GM18870 (cell line): ENCODE measurements at regions not wholly inside any gene's neighbourhood (a gene's known extent, or its start where the extent isn't known, plus 50 kb on each side); places are given as distances from the start of the nearest gene placed in this dataset.

ENCODE experiments used
- ATAC-seq: cut with Tn5 transposase; IDR thresholded peaks from one replicate; pipeline ENCODE4 v1.9.1; 2021; ENCODE audit warnings: moderate library complexity; ENCODE audit not compliant: unreplicated experiment

DNA sequence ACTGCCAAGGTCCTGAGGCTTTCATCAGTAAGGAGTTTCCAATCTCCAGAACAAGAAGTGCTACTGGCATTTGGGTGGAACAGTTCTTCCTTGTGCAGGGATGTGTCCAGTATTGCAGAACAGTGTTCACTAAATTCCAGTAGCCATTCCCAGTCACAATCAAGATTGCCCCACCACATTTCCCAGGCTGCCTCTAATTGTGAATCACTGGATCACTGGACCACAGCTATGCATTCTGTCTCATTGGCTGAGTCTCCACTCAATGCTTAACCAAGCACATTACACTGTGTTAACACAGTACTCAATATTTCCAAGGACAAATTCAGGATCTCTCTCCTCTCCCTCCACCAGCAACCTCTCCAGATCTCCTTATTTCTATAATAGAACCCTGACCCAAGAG is 160.2 kb upstream of the CCDC150 start:
- no peak for ATAC-seq

DNA sequence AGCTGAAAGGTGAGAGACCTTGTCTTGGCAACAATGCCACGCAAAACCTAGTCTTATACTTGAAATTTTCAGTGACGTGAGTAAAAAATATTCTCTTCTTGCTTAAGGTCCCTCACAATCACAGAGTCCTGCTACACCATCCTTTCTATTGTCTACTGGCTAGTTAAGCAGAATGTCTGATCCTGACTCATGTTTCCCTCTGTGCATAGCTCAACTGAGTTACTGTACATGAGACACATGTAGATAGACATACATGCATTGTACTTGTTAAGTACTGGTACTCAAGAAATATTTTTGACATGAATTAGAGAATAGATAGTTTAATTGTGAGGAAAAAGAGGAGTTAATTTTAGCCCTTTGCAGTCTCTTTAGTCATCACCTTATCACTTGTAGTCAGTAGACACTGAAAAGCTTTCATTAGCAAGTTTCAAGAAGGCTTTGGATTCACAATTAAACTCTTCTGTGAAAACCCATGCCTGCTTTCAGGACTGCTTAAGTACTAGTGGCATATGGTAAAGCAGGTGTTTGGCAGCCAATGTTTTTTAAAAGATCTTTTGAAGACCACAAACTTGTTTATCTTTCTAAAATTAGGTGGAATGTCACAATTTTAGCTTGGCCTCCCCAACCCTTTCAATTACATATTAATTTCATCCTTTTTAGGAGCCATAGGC is 158.7 kb upstream of the CCDC150 start:
- no peak for ATAC-seq

DNA sequence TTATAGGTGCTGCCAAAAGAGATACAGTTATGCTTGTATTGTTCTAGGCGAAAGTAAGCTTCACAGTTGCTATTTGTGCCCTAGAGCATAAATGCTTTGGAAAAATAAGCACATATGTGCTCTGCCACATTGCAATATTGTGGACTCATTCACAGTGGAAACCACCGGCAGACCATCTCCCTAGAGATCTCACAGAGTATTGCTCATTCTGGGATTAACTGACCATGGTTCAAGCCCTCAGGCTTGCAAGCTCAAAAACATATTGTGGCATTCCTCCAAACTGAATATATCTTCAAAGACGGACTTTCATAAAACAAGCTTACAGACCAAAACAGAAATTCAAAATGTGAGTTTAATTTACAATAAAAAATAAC is 158.2 kb upstream of the CCDC150 start:
- ATAC-seq, result no peak

DNA sequence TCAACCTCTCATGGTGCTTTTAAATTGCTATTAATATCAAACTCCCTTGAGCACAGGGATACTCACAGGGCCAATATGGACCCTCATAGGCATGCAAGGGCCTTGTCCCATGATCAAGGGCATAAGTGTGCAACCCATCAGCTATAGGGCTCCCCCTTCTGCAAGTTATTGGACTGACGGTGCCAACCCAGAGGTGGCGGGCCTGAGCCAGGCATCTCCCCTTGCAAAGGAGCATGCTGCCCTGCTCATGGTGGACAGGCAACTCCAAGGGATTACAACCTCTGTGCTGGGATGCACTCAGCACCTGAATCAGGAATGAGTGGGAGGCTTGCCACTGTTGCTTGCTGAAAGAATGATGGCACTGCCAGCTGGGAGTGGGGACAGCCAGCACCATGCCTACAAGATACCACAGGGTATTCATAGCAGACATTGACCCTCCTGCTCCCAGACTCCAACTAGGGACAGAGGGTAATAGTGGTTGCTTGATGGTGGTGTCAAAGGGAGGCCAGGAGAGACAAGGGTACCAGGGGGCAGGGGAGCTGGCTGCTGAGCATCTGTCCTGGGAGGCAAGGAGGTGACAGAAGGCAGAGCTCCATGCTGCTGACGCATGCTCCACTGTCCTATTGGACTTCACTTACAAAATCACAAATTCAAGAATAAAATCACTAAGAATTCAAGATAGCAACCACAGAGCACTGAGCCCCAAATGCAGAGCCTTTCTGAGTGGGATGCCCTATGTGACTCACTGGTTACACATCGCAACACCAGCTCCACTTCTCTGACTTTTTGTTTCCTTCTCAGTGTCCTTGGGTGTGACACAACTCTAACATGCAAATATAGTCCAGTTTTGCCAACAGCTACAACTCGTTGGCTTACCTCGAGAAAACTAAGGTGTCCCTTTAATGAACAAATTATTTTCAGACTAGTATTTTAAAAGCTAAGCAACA is 157.1 kb upstream of the CCDC150 start:
- no peak for ATAC-seq

- no peak for ATAC-seq
Observed at GRCh38 chr2:196486146-196486545, 153.4 kb upstream of the CCDC150 start.

DNA sequence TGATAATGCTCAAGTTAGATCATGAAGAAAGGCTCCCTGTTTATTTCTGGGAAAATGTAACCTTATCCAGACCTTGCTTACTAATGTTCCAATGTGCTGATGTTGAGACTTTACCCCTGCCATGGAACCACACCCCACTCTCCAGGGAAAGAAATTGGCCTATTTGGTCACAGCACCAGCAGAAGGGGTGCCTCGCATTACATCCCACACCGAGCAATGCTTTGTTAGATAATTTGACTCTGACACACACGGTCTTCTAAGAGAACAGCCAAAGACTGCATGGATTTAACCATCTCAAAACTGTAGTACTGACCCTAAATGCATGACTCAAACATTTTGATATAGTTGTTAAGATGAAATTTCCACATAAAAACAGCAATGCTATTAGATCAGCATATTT is 152.1 kb upstream of the CCDC150 start:
- no peak for ATAC-seq

DNA sequence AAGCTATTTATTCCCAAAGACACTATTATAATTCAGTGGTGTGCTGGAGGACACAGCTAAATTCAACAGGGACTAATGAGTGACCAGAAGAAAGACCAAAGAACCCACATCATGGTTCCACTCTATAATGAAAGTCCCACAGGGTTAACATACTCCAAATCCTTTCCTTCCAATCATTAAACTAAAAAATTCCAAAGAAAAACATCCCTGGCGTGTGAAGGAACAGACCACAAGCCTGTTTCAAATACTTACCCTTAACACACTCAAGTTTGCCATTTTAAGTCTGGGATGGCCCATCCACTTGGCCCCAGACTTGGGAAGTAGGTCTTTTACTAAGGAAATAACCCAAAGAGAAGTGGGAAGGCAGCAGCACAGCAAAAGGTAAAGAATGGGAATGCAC is 150.1 kb upstream of the CCDC150 start:
- ATAC-seq, result no peak

DNA sequence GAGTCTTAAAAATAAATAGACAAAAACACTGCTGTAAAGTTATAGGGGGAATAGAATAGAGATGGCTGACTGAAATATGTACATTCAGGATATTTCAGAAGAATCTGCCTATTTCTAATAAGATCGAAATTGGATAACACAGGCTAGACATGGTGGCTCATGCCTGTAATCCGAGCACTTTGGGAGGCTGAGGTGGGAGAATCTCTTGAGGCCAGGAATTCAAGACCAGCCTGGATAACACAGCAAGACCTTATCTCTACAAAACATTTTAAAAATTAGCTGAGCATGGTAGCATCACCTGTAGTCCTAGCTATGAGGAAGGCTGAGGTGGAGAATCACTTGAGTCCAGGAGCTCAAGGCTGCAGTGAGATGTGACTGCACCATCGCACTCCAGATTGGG is 146.6 kb upstream of the CCDC150 start:
- ATAC-seq, result no peak

GRCh38 chr2:196498962-196499361 is 140.6 kb upstream of the CCDC150 start:
- no peak for ATAC-seq

- no peak for ATAC-seq
Observed at GRCh38 chr2:196499686-196500085, 139.8 kb upstream of the CCDC150 start.

GRCh38 chr2:196500686-196501431 is 138.7 kb upstream of the CCDC150 start:
- no peak for ATAC-seq

GRCh38 chr2:196501836-196502235 is 137.7 kb upstream of the CCDC150 start:
- no peak for ATAC-seq

DNA sequence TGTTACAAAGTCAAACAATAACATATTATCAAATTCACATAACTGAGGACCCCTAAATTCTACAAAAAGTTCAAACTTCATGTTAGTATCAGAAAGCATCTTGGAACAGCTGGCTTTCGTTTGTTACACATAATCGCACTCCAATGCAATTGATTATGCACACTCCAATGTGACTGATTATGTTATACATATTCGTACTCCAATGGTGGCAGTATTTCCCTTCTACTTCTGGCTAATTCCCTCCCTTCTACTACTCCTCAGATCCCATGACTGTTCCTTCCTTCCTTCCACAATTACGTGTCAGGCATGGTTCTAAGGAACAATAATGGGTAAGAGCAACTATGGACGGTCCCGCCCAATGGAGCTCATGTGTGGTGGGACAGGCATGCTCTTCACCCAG is 137.1 kb upstream of the CCDC150 start:
- ATAC-seq, result no peak

DNA sequence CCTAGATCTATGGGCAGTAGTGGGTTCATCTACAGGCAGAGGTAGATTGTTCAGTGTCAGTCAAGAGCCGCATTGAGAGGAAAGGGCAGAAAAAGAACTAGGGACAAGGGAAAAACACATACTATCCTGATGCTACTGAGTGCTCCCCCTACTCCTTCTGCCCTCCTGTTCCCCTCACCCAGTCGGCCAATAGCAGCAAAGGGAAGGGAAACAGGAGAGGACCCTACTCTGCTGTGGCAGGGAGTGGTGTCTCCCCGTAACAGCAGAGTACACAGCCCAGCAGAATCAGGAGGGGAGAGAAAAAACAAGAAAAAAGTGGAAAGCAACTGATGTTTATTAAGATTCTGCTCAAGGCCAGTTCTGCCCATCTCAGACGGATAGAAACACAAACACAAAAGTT is 136.1 kb upstream of the CCDC150 start:
- ATAC-seq, result no peak

- peak; percentile 45 for ATAC-seq
Observed at GRCh38 chr2:196504788-196505187, 134.7 kb upstream of the CCDC150 start.

DNA sequence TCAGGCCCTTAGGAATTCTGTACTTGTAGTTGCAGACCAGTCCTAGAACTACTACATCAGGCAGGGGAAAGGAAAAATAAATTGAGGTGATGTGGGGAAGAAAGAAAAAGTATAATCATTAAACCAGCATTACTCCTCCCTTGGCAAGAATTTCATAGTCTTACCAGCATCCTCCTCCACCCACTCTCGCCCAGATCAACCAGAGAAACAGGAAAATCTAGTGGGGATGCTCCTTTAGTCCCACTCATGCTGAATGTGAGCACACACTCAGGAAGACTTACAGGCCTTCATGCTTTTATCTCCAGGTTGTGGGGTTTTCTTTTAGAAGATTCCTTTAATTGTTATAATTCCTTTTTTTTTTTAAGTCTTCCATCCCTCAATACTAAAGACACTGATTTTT is 129.3 kb upstream of the CCDC150 start:
- no peak for ATAC-seq

- no peak for ATAC-seq
Observed at GRCh38 chr2:196511258-196512168, 128.0 kb upstream of the CCDC150 start.

DNA sequence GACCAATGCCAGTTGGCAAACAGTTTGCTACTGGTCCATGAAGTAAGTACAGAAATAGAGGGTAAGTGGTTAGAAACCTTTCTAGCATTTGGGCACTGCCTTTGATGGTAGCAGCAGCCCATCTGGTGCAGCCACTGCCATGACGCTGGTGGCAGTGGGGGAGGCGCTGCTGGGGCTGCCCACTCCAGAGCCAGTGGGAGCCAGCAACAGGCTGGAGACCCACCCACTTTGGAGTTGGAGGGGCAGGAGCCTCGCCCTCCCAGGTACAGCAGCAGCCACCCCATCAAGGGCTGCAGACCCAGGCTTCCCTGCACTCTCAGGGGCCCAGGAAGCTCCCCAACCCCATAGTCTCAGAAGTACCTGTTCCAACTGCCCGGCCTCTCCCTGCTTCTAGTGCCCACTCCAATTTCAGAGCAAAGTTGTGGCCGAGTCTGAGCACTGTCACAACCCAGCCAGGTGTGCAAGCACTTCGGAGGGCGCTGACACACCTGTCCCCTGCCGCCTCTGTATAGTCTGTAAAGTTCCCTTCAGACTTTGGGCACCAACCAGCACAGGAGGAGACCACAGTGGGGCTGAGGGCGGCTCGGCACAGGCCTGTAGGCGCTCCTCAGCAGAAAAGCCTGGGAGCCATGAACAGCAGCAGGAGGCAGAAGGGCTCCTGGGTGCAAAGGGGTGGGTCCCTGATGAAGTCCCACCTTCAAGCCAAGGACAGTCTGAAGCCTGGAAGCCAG is 125.6 kb upstream of the CCDC150 start:
- ATAC-seq, result no peak

GRCh38 chr2:196514641-196515040 is 124.9 kb upstream of the CCDC150 start:
- ATAC-seq, result no peak

DNA sequence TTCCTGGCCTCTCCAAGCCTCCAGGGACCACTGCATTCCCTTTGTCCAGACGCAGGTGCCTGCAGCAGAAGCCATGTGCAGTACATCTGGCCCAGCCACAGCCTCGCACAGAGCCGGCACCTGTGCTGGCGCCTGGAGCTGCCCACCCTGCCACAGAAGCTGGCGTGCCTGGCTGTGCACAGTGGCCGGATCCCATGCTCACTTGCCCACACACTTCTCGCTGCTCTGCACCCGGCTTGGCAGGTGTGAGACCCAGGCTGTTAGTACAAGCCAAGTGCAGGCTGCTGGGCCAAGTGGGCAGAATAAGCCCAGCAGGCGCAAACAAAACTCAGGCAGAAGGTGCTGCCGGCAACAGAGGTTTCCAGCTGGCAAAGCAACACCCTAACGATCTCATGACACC is 124.5 kb upstream of the CCDC150 start:
- ATAC-seq, result no peak
